GM19395 (cell line): ENCODE measurements at regions not wholly inside any gene's neighbourhood (a gene's known extent, or its start where the extent isn't known, plus 50 kb on each side); places are given as distances from the start of the nearest gene placed in this dataset.
"Not testable (repeated sequence)": the region's sequence is repeated elsewhere in the genome, so short reads cannot be mapped to it uniquely, and the experiment has no call there.

Experiments
- ATAC-seq: cut with Tn5 transposase; IDR thresholded peaks from one replicate; pipeline ENCODE4 v1.9.1; 2021; ENCODE audit warnings: mild to moderate bottlenecking, moderate library complexity; ENCODE audit not compliant: unreplicated experiment

DNA sequence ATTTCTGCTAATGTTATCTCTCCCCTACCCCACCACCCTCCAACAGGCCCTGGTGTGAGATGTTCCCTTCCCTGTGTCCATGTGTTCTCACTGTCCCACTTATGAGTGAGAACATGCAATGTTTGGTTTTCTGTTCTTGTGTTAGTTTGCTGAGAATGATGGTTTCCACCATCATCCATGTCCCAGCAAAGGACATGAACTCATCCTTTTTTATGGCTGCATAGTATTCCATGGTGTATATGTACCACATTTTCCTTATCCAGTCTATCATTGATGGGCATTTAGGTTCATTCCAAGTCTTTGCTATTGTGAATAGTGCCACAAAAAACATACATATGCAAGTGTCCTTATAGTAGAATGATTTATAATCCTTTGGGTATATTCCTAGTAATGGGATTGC lies 104.5 kb downstream of the ZNF33B start:
- not testable (repeated sequence) for ATAC-seq

DNA sequence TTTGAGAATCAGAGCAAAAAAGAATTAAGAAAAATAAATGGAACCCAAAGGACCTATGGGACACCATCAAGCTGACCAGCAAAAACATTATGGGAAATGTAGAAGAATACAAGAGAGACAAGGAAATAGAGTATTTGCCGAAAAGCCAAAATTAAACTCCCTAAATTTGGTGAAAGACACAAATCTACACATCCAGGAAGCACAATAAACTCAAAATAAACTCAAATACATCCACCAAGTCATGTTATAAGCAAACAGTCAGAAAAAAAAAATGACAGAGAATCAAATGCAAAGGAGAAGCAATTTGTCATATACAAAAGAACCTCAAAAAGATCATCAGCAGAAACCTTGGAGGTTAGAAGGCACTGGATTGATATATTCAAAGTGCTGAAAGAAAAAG lies 105.4 kb downstream of the ZNF33B start:
- ATAC-seq: no peak

DNA sequence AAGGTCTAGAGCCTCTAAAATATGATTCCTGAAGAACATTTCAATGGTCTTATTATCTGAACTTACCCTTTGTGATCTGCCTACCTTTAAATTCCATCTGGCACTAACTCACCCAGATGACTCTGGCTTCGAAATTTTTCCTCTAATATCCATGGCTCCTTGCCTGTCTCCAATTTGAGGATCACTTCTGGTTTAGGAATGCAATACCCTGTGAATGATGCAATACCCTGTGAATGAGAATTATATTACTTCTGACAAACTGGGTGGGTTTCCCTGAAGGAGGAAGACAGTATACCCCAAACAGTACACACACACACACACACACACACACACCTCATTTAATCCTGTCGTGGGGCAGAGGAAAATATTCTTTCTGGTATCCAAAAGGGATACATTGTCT lies 115.3 kb downstream of the ZNF33B start:
- ATAC-seq: no peak

DNA sequence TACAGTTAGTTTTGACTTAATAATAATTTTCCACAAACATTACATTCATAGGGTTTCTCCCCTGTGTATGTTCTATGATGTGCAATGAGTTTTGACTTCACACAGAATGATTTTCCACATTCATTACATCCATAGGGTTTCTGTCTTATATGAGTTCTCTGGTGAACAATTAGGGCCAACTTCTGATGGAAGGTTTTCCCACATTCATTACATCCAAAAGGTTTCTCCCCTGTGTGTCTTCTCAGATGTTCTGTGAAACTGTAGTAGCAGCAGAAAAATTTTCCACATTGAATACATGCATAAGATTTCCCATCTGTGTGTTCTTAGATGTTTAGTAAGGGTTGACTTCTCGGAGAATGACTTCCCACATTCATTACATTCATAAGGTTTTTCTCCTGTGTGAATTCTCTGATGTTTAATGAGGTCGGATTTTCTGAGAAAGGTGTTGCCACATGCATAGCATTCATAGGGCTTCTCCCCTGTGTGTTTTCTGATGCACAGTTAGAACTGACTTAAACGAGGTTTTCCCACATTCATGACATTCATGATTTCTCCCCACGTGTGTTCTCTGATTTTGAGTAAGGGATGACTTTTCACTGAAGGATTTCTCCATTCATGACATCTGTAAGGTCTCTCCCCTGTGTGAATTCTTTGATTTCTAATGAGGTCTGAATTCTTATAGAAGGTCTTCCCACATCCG lies 118.5 kb downstream of the ZNF33B start:
- no peak for ATAC-seq

DNA sequence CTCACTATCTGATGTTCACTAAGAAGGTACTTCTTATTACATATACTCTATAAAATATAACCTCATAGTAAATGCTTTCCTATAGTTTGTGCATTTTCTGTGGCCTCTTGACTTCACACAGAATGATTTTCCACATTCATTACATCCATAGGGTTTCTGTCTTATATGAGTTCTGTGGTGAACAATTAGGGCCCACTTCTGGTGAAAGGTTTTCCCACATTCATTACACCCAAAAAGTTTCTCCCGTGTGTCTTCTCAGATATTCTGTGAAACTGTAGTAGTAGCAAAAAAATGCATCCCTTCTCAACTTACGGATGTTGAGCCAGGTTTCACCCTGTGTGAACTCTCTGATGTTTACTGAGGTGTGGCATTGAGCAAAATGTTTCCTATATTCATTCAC lies 119.3 kb downstream of the ZNF33B start:
- ATAC-seq: no peak

DNA sequence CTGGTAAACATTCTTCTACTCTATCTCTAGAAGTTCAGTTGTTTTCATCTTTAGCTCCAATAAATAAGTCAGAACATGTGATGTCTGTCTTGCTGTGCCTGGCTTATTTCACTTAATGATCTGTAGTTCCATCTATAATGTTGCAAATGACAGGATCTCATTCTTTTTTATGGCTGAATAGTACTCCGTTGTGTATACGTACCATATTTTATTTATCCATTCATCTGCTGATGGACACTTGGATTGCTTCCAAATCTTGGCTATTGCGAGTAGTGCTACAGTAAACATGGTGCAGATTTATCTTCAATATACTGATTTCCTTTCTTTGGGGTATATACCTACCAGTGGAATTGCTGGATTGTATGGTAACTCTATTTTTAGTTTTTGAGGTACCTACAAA lies 124.4 kb downstream of the ZNF33B start:
- ATAC-seq: no peak

DNA sequence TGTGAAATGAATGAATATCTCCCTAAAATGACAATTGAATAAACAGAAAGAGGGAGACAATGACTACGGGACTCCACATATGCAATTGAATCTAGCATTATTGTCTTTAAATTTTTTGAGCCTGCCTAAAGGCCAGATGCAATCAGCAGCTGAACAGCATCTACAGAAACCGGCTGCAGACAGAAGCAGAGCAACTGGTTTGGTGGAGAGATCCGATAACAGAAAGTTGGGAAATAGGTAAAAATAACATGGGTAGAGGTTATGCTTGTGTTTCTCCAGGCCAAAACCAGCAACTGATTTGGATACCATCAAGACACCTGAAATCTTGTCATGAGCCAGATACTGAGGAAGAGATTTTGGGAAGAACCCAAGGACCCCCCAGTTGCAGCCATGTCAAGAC lies 146.6 kb downstream of the ZNF33B start:
- no peak for ATAC-seq

DNA sequence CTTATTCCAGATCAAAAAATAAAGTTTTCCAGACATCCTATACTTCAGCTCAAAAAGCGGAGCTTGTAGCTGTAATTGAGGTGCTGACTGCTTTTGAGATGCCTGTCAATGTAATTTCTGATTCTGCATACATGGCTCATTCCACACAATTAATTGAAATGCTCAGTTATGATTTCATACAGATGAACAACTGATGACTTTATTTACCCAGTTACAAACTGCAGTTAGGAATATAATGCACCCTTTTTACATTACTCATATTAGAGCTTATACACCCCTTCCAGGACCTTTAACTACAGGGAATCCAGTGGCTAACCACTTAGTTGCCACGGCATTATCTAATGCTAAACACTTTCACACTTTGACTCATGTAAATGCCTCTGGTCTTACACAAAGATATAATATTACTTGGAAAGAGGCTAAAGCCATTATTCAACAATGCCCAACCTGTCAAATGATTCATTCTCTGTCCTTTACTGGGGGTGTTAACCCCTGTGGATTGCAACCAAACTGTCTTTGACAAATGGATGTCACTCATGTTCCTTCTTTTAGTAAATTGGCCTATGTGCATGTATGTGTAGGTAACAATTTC lies 147.3 kb downstream of the ZNF33B start:
- no peak for ATAC-seq

DNA sequence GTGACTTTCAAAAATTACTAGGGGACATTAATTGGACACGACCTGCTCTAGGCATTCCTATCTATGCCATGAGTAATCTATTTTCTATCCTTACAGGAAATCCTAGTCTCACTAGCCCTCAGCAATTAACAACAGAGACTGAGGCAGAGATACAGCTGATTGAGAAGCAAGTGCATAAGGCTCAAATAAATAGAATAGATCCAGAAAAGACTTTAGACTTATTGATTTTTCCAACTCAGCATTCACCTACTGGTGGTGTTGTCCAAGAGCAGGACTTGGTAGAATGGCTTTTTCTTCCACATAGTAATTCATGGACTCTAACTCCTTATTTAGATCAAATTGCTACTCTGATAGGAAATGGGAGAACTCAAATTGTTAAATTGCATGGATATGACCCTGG lies 148.0 kb downstream of the ZNF33B start:
- no peak for ATAC-seq

DNA sequence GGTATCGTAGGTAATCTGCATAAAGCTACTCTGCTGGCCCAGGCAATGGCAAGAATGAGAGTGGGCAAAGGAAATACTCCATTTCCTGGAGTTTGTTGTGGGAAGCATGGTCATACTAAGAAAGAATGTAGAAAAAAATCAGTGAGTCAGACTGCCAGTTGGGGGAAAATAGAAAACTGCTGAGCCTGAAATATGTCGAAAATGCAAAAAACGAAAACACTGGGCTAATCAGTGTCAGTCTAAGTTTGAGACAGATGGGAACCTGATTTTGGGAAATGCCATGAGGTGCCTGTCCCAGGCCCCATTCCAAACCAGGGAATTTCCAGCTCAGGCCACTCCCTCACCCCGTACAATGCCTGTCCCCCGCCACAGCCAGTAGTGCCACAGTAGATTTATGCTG lies 150.0 kb downstream of the ZNF33B start:
- ATAC-seq: no peak

DNA sequence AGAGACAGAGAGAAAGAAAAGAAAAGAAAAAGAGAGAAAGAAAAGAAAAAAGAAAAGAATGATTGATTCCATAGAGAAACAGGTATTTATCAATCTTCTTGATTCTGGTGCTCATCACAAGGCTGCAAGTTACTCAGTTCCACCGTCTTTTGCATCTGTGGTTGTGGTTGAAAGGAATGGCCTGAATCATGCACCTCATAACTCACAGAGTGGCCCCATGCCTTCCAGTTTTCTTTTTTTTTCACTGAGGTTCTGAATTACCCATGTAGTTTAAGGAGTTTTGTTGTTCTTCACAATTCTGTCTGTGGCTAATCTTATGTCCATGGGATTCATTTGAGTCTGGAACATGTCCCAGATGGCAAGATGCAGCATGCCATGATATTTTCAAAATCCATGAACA lies 156.0 kb downstream of the ZNF33B start:
- ATAC-seq: no peak

DNA sequence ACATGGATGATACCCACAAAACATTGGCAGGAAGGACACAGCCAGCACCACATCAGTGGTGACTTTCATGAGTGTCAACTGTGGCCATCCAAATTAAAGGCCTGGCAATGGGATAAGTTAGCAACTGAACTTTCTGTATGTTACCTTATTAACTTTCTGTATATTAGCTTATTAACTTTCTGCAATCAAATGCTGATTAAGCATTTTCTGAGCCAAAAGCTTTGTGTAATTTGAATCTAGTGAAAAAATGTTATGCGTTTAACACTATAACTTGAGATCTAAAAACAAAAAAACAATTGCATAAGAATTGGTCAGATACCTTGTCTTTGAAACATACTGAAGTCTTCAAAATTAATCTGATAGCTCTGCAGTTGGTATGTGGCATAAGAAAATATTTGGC lies 159.3 kb downstream of the ZNF33B start:
- ATAC-seq: no peak

DNA sequence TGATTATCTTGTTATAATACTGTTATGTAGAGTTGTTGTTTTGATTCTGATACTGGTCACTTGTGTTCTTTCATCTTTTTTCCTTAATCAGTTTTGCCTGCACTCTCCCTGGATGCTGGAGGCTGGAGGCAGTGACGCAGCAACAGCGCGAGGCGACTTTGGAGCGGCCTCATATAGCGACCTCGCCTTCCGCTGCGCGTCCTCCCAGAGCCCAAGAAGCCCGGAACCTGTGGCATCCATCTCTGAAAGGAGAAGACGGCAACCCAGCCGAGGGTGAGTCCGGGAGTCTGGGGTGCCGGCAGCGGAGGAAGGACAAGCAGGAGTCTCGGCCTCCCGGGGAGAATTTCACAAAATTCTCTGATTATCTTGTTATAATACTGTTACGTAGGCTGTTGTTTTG lies 161.2 kb downstream of the ZNF33B start:
- ATAC-seq: no peak

DNA sequence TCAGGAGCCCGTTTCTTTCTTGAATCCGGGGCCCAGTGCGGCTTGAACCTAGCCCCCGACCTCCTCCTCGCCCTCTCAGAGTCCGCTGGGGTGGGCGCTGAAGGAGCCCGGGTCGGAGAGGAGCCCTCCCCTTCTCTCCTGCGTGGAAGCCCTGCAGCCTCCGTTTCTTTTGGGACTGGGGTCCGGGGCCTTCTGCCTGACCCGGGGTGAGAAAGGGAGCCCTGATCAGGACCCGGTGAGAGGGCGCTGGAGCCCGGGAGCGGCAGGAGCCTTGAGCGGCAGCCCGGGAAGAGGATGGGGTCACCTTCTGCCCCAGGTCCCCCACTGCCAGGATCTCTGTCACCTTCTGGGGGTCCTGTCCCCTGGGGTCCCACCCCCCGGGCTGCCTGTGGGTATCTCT lies 162.3 kb downstream of the ZNF33B start:
- no peak for ATAC-seq

DNA sequence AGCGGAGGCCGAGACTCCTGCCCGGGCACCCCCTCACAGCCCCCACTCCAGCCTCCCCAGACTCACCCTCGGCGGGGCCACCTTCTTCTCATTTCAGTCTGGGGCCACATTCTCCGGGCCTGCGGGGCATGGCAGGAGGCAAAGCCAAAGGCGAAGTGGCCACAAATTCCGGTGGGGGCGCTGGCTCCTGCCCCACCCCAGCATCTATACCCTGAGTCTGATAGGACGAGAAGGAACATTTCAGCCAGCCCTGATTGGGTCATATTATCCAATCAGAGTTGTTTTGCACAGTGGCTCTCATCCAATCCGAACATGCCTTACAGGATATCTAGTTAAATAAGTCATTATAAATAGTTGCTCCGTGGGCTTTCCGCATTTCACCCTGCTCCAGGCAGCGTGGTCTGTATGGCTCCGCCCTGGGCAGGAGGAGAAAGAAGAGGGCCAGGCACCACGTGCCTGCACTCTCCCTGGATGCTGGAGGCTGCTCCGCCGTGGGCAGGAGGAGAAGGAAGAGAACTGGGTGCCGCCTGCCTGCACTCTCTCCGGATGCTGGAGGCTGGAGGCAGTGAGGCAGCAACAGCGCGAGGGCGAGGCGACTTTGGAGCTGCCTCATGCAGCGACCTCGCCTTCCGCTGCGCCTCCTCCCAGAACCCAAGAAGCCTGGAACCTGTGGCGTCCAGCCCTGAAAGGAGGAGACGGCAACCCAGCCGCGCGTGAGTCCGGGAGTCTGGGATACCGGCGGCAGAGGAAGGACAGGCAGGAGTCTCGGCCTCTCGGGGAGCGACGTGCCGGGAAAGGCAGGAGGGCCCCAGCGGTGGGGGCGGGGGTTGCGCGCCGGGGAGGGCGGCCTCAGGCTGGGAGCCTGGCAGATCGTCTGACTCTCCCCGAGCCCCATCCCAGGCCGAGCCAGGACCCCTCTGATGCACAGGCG lies 162.9 kb downstream of the ZNF33B start:
- no peak for ATAC-seq

DNA sequence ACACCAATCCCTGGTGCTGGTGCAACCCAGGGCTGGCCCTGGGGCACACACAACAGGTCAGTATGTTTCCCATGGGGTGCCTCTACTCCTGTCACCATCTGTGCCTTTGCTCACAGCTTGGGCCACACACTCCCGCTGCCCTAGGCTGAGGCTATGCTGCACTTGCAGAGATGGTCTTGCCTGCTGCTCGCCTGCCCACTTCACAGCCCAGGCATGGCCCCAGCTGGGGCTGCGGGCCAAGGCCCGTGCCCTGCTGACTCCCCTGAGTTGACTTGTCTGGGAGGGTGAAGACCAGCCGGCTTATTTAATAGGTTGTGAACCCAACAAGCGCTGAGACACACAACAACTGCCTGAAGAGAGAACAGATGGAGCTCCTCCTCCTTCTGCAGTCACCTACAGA lies 184.1 kb downstream of the ZNF33B start:
- ATAC-seq: no peak

DNA sequence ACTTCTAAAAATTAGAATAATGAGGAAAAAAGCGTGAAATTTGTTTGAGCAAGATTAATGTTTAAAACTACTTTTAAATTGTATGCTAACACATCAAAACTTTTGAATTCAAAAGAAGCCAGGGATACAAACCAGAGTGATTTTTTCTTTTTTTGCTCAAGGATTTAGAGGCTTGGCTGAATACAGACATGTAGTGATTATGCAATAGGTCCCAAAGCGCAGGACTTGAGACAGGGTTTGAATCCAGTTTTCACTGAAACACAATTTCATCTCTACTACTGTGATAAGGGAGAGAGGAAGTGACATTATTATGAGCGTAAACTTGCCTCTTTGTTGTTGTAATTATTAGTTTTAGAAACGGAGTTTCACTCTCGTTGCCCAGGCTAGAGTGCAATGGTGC lies 207.3 kb downstream of the ZNF33B start:
- no peak for ATAC-seq

DNA sequence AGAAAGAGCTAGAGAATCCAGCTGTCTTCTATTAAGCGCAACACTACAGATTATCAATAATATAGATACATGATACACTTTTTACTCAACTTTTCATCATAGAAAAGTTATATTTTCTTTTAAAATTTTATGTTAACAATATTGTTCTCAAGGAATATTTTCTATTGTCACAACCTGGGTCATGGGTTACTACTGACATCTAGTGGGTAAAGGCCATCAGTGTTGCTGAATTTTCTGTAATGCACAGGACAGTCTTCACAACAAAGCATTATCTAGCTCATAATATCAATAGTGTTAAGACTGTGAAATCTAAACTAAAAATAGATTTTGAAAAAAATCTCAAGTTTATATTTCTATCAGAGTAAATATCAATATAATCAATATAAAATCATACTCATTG lies 209.8 kb downstream of the ZNF33B start:
- no peak for ATAC-seq

DNA sequence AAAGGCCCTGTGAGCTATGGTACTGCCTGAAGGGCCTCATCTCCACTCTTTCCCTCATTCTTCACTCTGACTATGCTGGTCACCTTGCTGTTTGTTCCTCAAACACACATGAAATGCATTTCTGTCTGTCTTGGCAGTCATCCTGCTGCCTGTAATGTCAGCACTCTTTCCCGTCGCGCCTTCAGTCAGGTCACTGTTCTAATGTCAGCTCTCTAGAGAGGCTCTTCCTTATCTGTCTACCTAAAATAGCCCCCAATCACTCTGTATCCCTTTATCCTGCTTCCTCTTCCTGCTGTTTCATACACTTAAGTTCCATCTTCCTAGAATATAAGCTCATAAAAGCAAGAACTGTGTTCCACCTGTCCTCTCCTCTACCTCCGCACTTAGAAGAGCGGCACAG lies 215.5 kb downstream of the ZNF33B start:
- ATAC-seq: no peak

DNA sequence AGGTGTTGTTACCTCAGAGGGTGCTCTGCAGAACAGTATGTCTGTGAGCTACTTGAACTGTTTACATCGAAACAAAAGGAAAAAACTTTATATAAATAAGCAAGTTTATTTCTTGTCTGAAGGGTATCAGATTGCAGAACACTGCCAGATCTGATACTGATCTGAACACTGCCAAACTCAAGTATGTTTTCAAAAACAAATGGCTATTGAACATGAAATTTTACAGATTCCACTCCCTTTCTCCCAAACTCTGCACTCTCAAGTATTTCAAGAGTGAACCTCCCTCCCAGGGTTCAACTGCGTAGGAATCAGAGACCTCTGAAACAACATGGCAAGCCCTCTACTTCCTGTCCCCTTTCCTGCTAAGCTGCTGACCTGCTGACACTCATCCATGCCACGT lies 216.6 kb downstream of the ZNF33B start:
- no peak for ATAC-seq

DNA sequence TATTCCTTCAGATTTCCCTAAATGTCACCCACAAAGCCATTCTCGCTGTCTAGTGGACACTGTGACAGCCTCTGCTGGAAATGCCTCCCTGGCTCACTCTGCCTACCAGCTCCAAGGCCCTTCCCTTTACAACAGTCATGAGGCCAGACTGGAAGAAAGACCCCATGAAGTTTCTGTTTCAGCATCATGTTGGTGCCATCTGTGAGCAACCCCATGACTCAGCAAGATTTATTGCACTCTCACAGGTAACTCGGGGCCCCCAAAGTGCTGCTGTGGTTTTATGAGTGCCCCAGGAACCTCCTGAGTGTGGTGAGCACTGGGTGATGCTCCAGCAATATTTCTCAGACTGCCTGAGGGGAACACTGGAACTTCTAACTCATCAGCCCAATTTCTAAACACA lies 218.6 kb downstream of the ZNF33B start:
- ATAC-seq: no peak

DNA sequence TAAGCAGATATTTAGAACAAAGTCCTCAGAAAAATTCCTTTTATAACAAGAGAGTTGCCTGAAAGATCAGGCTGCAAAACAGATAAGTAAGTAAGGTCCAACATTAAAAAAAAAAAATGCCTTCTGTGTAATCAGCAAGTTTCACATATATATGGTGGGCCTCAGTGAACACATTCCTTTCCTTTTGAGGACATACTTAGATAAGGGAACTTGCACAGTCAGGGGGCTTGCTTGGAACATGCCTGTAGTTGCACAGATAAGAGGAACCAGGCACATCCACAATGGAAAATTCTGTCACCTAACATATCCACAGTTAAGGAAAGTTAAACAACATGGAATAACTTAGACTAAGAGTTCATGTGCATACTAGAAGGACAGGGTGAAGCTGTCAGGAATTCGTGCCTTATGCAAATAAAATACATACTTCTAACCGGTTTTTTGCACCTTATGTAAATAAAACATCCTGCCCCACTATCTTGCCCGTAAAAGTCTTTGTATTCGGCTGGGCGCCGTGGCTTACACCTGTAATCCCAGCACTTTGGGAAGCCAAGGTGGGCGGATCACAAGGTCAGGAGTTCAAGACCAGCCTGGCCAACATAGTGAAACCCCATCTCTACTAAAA lies 257.3 kb downstream of the ZNF33B start:
- no peak for ATAC-seq
